ENCODE measurements at regions not wholly inside any gene's neighbourhood (a gene's known extent, or its start where the extent isn't known, plus 50 kb on each side); places are given as distances from the start of the nearest gene placed in this dataset.
"Not testable (repeated sequence)": the region's sequence is repeated elsewhere in the genome, so short reads cannot be mapped to it uniquely, and the experiment has no call there.

DNA sequence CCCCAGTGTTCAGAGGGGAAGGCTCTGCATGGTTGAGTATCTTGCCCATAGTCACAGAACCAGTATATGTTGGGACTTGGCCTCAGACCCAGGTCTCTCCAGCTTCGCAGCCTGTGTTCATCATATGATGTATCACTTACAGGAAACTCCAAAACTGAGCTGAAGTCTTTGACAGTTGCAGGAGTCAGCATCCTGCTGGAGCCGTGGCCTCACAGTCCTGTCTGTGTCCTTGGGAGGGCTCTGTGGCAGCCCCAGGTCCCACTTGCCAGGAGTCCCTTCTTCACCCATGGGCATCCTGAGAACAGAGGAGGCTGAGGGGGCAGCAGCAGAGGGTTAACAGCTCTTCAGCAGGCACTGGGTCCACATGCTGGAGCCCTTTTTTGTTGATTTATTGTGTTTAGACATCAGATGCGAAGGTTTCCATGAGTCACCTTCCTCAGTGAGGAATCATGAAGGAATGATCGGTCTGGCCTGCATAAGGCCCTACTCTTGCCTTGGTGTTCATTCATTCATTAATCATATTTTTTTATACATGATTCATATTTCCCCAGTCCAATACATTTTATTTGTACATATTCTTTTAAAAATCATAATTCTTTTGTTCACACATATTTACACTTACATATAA, 176.3 kb upstream of the SPATA31A3 start:
- H3K27ac ChIP-seq (ENCODE audit: low read depth in 1 of 2, low read length in 2 of 2); intact Hi-C loops (cut with micrococcal nuclease); H3K36me3 ChIP-seq (replicated peaks in 1 of 2; ENCODE audit: control insufficient read depth in 1 of 2, insufficient read depth in 2 of 2, low read length in 2 of 2); H3K27me3 ChIP-seq (ENCODE audit: control insufficient read depth in 2 of 2, insufficient read depth in 2 of 2, low read length in 2 of 2); H3K9me3 ChIP-seq (replicated peaks in 1 of 2; ENCODE audit: control insufficient read depth in 1 of 2, insufficient read depth in 1 of 2, low read length in 2 of 2); DNase-seq; H3K4me1 ChIP-seq (ENCODE audit: control insufficient read depth in 1 of 2, insufficient read depth in 2 of 2, low read length in 2 of 2); H3K79me2 ChIP-seq (ENCODE audit: insufficient read depth, low read length); H3K9me3 Mint-ChIP-seq; H3K4me2 ChIP-seq (replicated peaks; ENCODE audit: extremely low read depth, low read length, poor library complexity, severe bottlenecking); H3K4me3 ChIP-seq (replicated peaks in 1 of 3; ENCODE audit: low read depth in 2 of 3, low read length in 3 of 3); H3K36me3 Mint-ChIP-seq; H3K4me1 Mint-ChIP-seq; H3K27me3 Mint-ChIP-seq (ENCODE audit: low read depth in 3 of 3); H3K27ac Mint-ChIP-seq; H3K9ac ChIP-seq (ENCODE audit: insufficient read depth, low read length, poor library complexity, severe bottlenecking); H3K4me3 Mint-ChIP-seq; H2AFZ ChIP-seq (ENCODE audit: insufficient read depth, low read depth, low read length, poor library complexity, severe bottlenecking); H4K20me1 ChIP-seq (ENCODE audit: insufficient read depth, low read length): not testable (repeated sequence)
- WGBS (ENCODE audit: insufficient coverage): no CpG with 5 or more reads among the region's 4 CpGs

DNA sequence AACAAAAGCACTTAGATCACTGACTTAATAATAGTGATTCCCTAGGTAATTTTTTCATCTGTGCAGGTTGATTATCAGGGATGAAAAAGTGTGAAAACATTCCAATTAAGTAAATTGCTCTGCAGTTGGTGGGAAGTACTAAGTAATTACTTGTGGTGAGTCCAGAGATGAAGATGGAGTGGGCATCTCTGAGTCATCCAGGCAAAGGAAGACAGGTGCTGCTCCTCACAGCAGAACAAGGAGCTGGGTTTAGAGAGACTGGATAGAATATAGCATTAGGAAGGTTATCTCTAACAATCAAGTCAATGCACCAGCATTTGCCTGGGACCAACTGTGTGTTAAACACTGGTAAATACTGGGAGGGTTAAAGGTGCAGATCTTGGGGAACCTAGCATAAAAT, 174.0 kb upstream of the SPATA31A3 start:
- H3K27me3 ChIP-seq (ENCODE audit: control insufficient read depth in 2 of 2, insufficient read depth in 2 of 2, low read length in 2 of 2); H3K9me3 Mint-ChIP-seq; H2AFZ ChIP-seq (ENCODE audit: insufficient read depth, low read depth, low read length, poor library complexity, severe bottlenecking); intact Hi-C loops (cut with micrococcal nuclease); H3K27ac ChIP-seq (ENCODE audit: low read depth in 1 of 2, low read length in 2 of 2); H3K4me1 ChIP-seq (ENCODE audit: control insufficient read depth in 1 of 2, insufficient read depth in 2 of 2, low read length in 2 of 2); H3K79me2 ChIP-seq (ENCODE audit: insufficient read depth, low read length); H3K4me3 ChIP-seq (replicated peaks in 1 of 3; ENCODE audit: low read depth in 2 of 3, low read length in 3 of 3); H4K20me1 ChIP-seq (ENCODE audit: insufficient read depth, low read length); H3K27me3 Mint-ChIP-seq (ENCODE audit: low read depth in 3 of 3); H3K27ac Mint-ChIP-seq; H3K4me3 Mint-ChIP-seq; DNase-seq; H3K4me2 ChIP-seq (replicated peaks; ENCODE audit: extremely low read depth, low read length, poor library complexity, severe bottlenecking); H3K4me1 Mint-ChIP-seq; H3K36me3 ChIP-seq (replicated peaks in 1 of 2; ENCODE audit: control insufficient read depth in 1 of 2, insufficient read depth in 2 of 2, low read length in 2 of 2); H3K36me3 Mint-ChIP-seq; H3K9me3 ChIP-seq (replicated peaks in 1 of 2; ENCODE audit: control insufficient read depth in 1 of 2, insufficient read depth in 1 of 2, low read length in 2 of 2); H3K9ac ChIP-seq (ENCODE audit: insufficient read depth, low read length, poor library complexity, severe bottlenecking): not testable (repeated sequence)

DNA sequence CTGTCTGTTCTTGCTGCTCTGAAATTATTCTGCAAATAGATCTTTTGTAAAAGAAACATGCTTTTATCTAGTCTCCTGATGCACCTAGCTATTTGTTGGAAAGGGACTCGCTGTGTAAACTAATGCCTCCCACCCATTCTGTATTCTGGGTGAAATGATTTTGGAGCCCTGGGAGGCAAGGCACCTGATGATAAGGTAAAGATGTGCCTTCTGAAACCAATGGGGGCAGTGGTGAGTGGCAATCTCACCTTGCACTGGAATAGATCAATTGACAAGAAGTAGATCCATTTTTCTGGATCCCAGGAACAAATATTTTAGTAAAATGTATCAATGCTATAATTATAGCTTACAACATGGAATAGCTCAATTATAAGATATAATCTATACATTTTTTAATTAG, 170.5 kb upstream of the SPATA31A3 start:
- not testable (repeated sequence) for H3K4me1 Mint-ChIP-seq

DNA sequence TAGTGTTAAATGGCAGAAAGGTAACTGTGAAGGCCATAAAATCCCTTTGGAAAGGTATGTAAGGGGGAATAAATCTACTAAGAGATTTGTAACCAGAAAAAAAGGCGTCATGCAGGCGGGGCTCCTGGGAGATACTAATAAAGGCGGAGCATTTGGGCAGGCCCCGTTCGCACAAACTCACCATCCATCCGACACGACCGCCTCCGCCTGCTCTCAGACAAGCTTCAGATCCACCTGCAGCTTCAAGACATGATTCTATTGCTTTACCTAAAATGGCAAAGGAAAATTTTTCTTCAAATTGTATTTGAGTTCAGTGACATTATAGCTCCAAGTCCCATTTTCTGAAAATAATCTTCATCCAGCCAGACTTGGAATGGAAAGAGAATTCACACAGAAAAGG, 162.9 kb upstream of the SPATA31A3 start:
- H3K27me3 ChIP-seq (ENCODE audit: control insufficient read depth in 2 of 2, insufficient read depth in 2 of 2, low read length in 2 of 2); H3K27me3 Mint-ChIP-seq (ENCODE audit: low read depth in 3 of 3); intact Hi-C loops (cut with micrococcal nuclease); H4K20me1 ChIP-seq (ENCODE audit: insufficient read depth, low read length); H3K4me1 Mint-ChIP-seq; H3K4me3 ChIP-seq (replicated peaks in 1 of 3; ENCODE audit: low read depth in 2 of 3, low read length in 3 of 3); H3K4me1 ChIP-seq (ENCODE audit: control insufficient read depth in 1 of 2, insufficient read depth in 2 of 2, low read length in 2 of 2); H3K27ac ChIP-seq (ENCODE audit: low read depth in 1 of 2, low read length in 2 of 2); H2AFZ ChIP-seq (ENCODE audit: insufficient read depth, low read depth, low read length, poor library complexity, severe bottlenecking); H3K9me3 Mint-ChIP-seq; DNase-seq; H3K4me3 Mint-ChIP-seq; H3K79me2 ChIP-seq (ENCODE audit: insufficient read depth, low read length); H3K36me3 Mint-ChIP-seq; H3K36me3 ChIP-seq (replicated peaks in 1 of 2; ENCODE audit: control insufficient read depth in 1 of 2, insufficient read depth in 2 of 2, low read length in 2 of 2); H3K9ac ChIP-seq (ENCODE audit: insufficient read depth, low read length, poor library complexity, severe bottlenecking); H3K4me2 ChIP-seq (replicated peaks; ENCODE audit: extremely low read depth, low read length, poor library complexity, severe bottlenecking); H3K27ac Mint-ChIP-seq; H3K9me3 ChIP-seq (replicated peaks in 1 of 2; ENCODE audit: control insufficient read depth in 1 of 2, insufficient read depth in 1 of 2, low read length in 2 of 2): not testable (repeated sequence)
- no CpG with 5 or more reads among the region's 9 CpGs for WGBS (ENCODE audit: insufficient coverage)

More for the DNA sequence above, 170.5 kb upstream of the SPATA31A3 start:
- H3K4me2 ChIP-seq (replicated peaks; ENCODE audit: extremely low read depth, low read length, poor library complexity, severe bottlenecking); H3K4me1 ChIP-seq (ENCODE audit: control insufficient read depth in 1 of 2, insufficient read depth in 2 of 2, low read length in 2 of 2); H3K4me3 Mint-ChIP-seq; H3K27me3 ChIP-seq (ENCODE audit: control insufficient read depth in 2 of 2, insufficient read depth in 2 of 2, low read length in 2 of 2); DNase-seq; H3K36me3 Mint-ChIP-seq; H3K27ac Mint-ChIP-seq; H3K4me3 ChIP-seq (replicated peaks in 1 of 3; ENCODE audit: low read depth in 2 of 3, low read length in 3 of 3); H3K27ac ChIP-seq (ENCODE audit: low read depth in 1 of 2, low read length in 2 of 2); H3K79me2 ChIP-seq (ENCODE audit: insufficient read depth, low read length); H3K9me3 ChIP-seq (replicated peaks in 1 of 2; ENCODE audit: control insufficient read depth in 1 of 2, insufficient read depth in 1 of 2, low read length in 2 of 2); H3K27me3 Mint-ChIP-seq (ENCODE audit: low read depth in 3 of 3); intact Hi-C loops (cut with micrococcal nuclease); H3K36me3 ChIP-seq (replicated peaks in 1 of 2; ENCODE audit: control insufficient read depth in 1 of 2, insufficient read depth in 2 of 2, low read length in 2 of 2); H3K9ac ChIP-seq (ENCODE audit: insufficient read depth, low read length, poor library complexity, severe bottlenecking); H3K9me3 Mint-ChIP-seq; H4K20me1 ChIP-seq (ENCODE audit: insufficient read depth, low read length); H2AFZ ChIP-seq (ENCODE audit: insufficient read depth, low read depth, low read length, poor library complexity, severe bottlenecking): not testable (repeated sequence)
- no CpG with 5 or more reads among the region's 1 CpG for WGBS (ENCODE audit: insufficient coverage)

Measured in CD14-positive monocyte (primary cell).